ENCODE measurements at regions not wholly inside any gene's neighbourhood (a gene's known extent, or its start where the extent isn't known, plus 50 kb on each side); places are given as distances from the start of the nearest gene placed in this dataset.

GRCh38 chr13:83622422-83622784 is 259.9 kb downstream of the SLITRK1 start:
- Histone ChIP-seq H3K4me1 (ENCODE audit: control insufficient read depth, extremely low read depth, insufficient read depth, low read length) (no peaks in the 10 kb centered on the region), H3K27ac (ENCODE audit: insufficient read depth, low read depth, low read length) (no peak overlapping the region), H3K4me2 (ENCODE audit: insufficient read depth, low read length) (no peak overlapping the region), H3K9me3 (replicated peaks; ENCODE audit: control insufficient read depth, insufficient read depth, low read length) (peaks cover 4% of the 10 kb centered on the region), H3K79me2 (ENCODE audit: control insufficient read depth, insufficient read depth, low read length) (no peaks in the 10 kb centered on the region), H3K9ac (replicated peaks; ENCODE audit: extremely low read depth, insufficient read depth, low read length) (no peak overlapping the region), H3K36me3 (ENCODE audit: control insufficient read depth in 2 of 2, extremely low read depth in 1 of 2, insufficient read depth in 2 of 2, low read length in 2 of 2) (no peaks in the 10 kb centered on the region), H4K20me1 (replicated peaks; ENCODE audit: control insufficient read depth, extremely low read depth, insufficient read depth, low read length) (no peaks in the 10 kb centered on the region), H3K27me3 (ENCODE audit: control insufficient read depth in 2 of 2, insufficient read depth in 2 of 2, low read length in 2 of 2) (no peaks in the 10 kb centered on the region), H3K9me1 (replicated peaks; ENCODE audit: control insufficient read depth, extremely low read depth, insufficient read depth, low read length) (no peaks in the 10 kb centered on the region), H2AFZ (ENCODE audit: low read depth, low read length) (no peak overlapping the region), H3K4me3 (replicated peaks in 1 of 3; ENCODE audit: insufficient read depth in 1 of 3, low read depth in 1 of 3, low read length in 3 of 3) (no peak overlapping the region)
- dilution Hi-C loops (cut with MboI; ENCODE audit: extremely low pct_ligation_motif_present, low sequenced_read_pairs) = no loop called here
- CTCF ChIA-PET = no interaction called here
- POLR2A ChIA-PET = no interaction called here
- no peak for DNase-seq (ENCODE audit: low read depth, low spot score)
- intact Hi-C loops (cut with micrococcal nuclease) = no loop called here
- BruUV-seq (replicated peaks) = no TSS peak
- FAIRE-seq = no peak
- TF ChIP-seq FOS (IDR thresholded peaks at IDR 0.05; ENCODE audit: borderline replicate concordance, insufficient read depth, low read length) = no peak
- TF ChIP-seq, protein P1, sequence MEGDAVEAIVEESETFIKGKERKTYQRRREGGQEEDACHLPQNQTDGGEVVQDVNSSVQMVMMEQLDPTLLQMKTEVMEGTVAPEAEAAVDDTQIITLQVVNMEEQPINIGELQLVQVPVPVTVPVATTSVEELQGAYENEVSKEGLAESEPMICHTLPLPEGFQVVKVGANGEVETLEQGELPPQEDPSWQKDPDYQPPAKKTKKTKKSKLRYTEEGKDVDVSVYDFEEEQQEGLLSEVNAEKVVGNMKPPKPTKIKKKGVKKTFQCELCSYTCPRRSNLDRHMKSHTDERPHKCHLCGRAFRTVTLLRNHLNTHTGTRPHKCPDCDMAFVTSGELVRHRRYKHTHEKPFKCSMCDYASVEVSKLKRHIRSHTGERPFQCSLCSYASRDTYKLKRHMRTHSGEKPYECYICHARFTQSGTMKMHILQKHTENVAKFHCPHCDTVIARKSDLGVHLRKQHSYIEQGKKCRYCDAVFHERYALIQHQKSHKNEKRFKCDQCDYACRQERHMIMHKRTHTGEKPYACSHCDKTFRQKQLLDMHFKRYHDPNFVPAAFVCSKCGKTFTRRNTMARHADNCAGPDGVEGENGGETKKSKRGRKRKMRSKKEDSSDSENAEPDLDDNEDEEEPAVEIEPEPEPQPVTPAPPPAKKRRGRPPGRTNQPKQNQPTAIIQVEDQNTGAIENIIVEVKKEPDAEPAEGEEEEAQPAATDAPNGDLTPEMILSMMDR (IDR thresholded peaks at IDR 0.05; ENCODE audit: extremely low read depth in 1 of 2, insufficient read depth in 1 of 2, low read depth in 1 of 2, low read length in 2 of 2) = no peak
- TF ChIP-seq MYC (IDR thresholded peaks at IDR 0.05; ENCODE audit: low read depth, low read length) = no peak
- no peak for TF ChIP-seq POLR2A (IDR thresholded peaks at IDR 0.05; ENCODE audit: low read depth, low read length)
- TF ChIP-seq POLR2AphosphoS5 (IDR thresholded peaks at IDR 0.05; ENCODE audit: insufficient read depth, low read depth, low read length) = no peak
- TF ChIP-seq, protein P2, sequence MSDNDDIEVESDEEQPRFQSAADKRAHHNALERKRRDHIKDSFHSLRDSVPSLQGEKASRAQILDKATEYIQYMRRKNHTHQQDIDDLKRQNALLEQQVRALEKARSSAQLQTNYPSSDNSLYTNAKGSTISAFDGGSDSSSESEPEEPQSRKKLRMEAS (IDR thresholded peaks at IDR 0.05; ENCODE audit: insufficient read depth, insufficient read length) = no peak
- no peak for TF ChIP-seq JUN (IDR thresholded peaks at IDR 0.05; ENCODE audit: borderline replicate concordance, insufficient read depth, insufficient read length, low read depth)
- TF ChIP-seq EZH2 (IDR thresholded peaks at IDR 0.05; ENCODE audit: borderline replicate concordance, low read depth, low read length, severe bottlenecking) = no peak
- TF ChIP-seq GATA2 (IDR thresholded peaks at IDR 0.05; ENCODE audit: insufficient read depth, insufficient read length, low read depth, low read length) = no peak

Measured in endothelial cell of umbilical vein (primary cell).